B cell (primary cell): ENCODE measurements at regions not wholly inside any gene's neighbourhood (a gene's known extent, or its start where the extent isn't known, plus 50 kb on each side); places are given as distances from the start of the nearest gene placed in this dataset.

Experiments
- ATAC-seq: fragments of 200-7000 bp; cut with Tn5 transposase; one replicate; pipeline ENCODE4 v1.10.0; 2021; ENCODE audit warnings: low read depth, mild to moderate bottlenecking, moderate number of reproducible peaks, moderate library complexity
- CTCF ChIA-PET: fragments of 350-600 bp; sonication (Branson Sonifier 250); formaldehyde crosslinking; loops from one replicate; lab custom pipeline; 2021; ENCODE audit warnings: antibody characterized with exemption, inconsistent platforms; lab: Charles Lee
- POLR2A ChIA-PET: fragments of 350-600 bp; sonication (Branson Sonifier 250); formaldehyde crosslinking; loops from one replicate; lab custom pipeline; 2021; ENCODE audit warnings: antibody characterized with exemption; lab: Charles Lee
- DNase-seq: peaks from one replicate; pipeline ENCODE4 v3.0.0; 2013
- H2AFZ ChIP-seq: 2 replicates; pipeline ENCODE4 v1.6.1; 2012; ENCODE audit warnings: mild to moderate bottlenecking, low read depth, low read length; ENCODE audit not compliant: insufficient read depth, poor library complexity, severe bottlenecking
- H3K27ac ChIP-seq, 2 donors: 1 replicate in 1 of 2; 2 replicates in 1 of 2; pipeline ENCODE4 v1.5.1; 2012 to 2013; ENCODE audit warnings: low read length in 2 of 2, mild to moderate bottlenecking in 2 of 2, moderate library complexity in 1 of 2
- H3K27me3 ChIP-seq, 4 experiments: fragments of 200-600 bp in 1 of 4; sonication (generic) in 1 of 4; replicated peaks in 1 of 4; 1 replicate in 2 of 4; 2 replicates in 2 of 4; pipeline versions ENCODE4 v1.6.1 to v1.7.0; 2013 to 2016; ENCODE audit warnings: low read length in 3 of 4, mild to moderate bottlenecking in 2 of 4, mixed read lengths in 1 of 4, moderate library complexity in 1 of 4; ENCODE audit not compliant: insufficient read depth in 4 of 4, control insufficient read depth in 3 of 4; ENCODE audit errors: control extremely low read depth in 1 of 4
- H3K36me3 ChIP-seq, 2 experiments: replicated peaks in 1 of 2; 1 replicate in 1 of 2; 2 replicates in 1 of 2; pipeline versions ENCODE4 v1.6.1 to v1.7.1; 2013; ENCODE audit warnings: low read length in 1 of 2; ENCODE audit not compliant: insufficient read depth in 2 of 2, control insufficient read depth in 1 of 2; ENCODE audit errors: control extremely low read depth in 1 of 2, extremely low read depth in 1 of 2
- H3K4me1 ChIP-seq, 2 donors: fragments of 200-600 bp in 1 of 2; sonication (generic) in 1 of 2; 1 replicate in 1 of 2; 2 replicates in 1 of 2; pipeline versions ENCODE4 v1.5.1 to v1.6.1; 2013 to 2017; ENCODE audit warnings: low read length in 2 of 2; ENCODE audit not compliant: control insufficient read depth in 2 of 2, insufficient read depth in 2 of 2
- H3K4me2 ChIP-seq: replicated peaks from 2 replicates; pipeline ENCODE3; 2012; ENCODE audit warnings: mild to moderate bottlenecking, low read depth, low read length; ENCODE audit not compliant: poor library complexity, severe bottlenecking
- H3K4me3 ChIP-seq, 5 experiments: fragments of 200-600 bp in 1 of 5; sonication (generic) in 1 of 5; 1 replicate in 3 of 5; 2 replicates in 2 of 5; pipeline versions ENCODE4 v1.5.1 to v1.7.0; 2011 to 2016; ENCODE audit warnings: low read length in 4 of 5, mild to moderate bottlenecking in 4 of 5, low read depth in 2 of 5, control low read depth in 1 of 5, moderate library complexity in 1 of 5; ENCODE audit not compliant: insufficient read depth in 1 of 5; ENCODE audit errors: control extremely low read depth in 1 of 5, extremely low read depth in 1 of 5
- H3K79me2 ChIP-seq: fragments of 200-600 bp; sonication (generic); one replicate; pipeline ENCODE4 v1.6.0; 2016; ENCODE audit warnings: low read length; ENCODE audit not compliant: control insufficient read depth, insufficient read depth
- H3K9ac ChIP-seq: fragments of 200-600 bp; sonication (generic); 2 replicates; pipeline ENCODE4 v1.6.1; 2017; ENCODE audit warnings: mild to moderate bottlenecking, low read length, moderate library complexity
- H3K9me3 ChIP-seq, 3 donors: one replicate each; pipeline versions ENCODE4 v1.6.1 to v1.7.1; 2013; ENCODE audit warnings: low read length in 2 of 3; ENCODE audit not compliant: control insufficient read depth in 2 of 3, insufficient read depth in 1 of 3; ENCODE audit errors: control extremely low read depth in 1 of 3
- H4K20me1 ChIP-seq: 2 replicates; pipeline ENCODE4 v1.6.0; 2012; ENCODE audit warnings: mild to moderate bottlenecking, low read length; ENCODE audit not compliant: insufficient read depth, control insufficient read depth, poor library complexity, severe bottlenecking
- H3K27ac Mint-ChIP-seq: one replicate; pipeline ENCODE4 v1.8.0; 2021; ENCODE audit warnings: mixed read lengths
- H3K27me3 Mint-ChIP-seq: one replicate; pipeline ENCODE4 v1.8.0; 2021; ENCODE audit warnings: mixed read lengths
- H3K4me1 Mint-ChIP-seq: one replicate; pipeline ENCODE4 v1.8.0; 2021; ENCODE audit warnings: mixed read lengths
- H3K4me3 Mint-ChIP-seq: one replicate; pipeline ENCODE4 v1.8.0; 2021; ENCODE audit warnings: mixed read lengths
- H3K9me3 Mint-ChIP-seq: one replicate; pipeline ENCODE4 v1.8.0; 2022; ENCODE audit warnings: mixed read lengths; ENCODE audit not compliant: insufficient read depth
- EZH2 ChIP-seq: IDR thresholded peaks from 2 replicates; pipeline ENCODE4 v1.6.1; 2012; ENCODE audit warnings: borderline replicate concordance, low read depth, mild to moderate bottlenecking, moderate library complexity, low read length; ENCODE audit not compliant: insufficient read depth, poor library complexity, severe bottlenecking
- WGBS: methylation state at CpG from one replicate; pipeline ENCODE4 v1.1.5; 2013; ENCODE audit warnings: missing lambda C conversion rate; ENCODE audit not compliant: insufficient coverage; 5-methylcytosine and 5-hydroxymethylcytosine counted together
- intact Hi-C: fragments of 100-400 bp; cut with micrococcal nuclease; formaldehyde crosslinking; loops from one replicate; pipeline ENCODE4 v1.10.0; 2022
- TF ChIP-seq, protein P1 (sequence below): fragments of 200-600 bp; IDR thresholded peaks from one replicate; pipeline ENCODE4 v1.8.0; 2022; ENCODE audit warnings: antibody characterized with exemption, mild to moderate bottlenecking

DNA sequence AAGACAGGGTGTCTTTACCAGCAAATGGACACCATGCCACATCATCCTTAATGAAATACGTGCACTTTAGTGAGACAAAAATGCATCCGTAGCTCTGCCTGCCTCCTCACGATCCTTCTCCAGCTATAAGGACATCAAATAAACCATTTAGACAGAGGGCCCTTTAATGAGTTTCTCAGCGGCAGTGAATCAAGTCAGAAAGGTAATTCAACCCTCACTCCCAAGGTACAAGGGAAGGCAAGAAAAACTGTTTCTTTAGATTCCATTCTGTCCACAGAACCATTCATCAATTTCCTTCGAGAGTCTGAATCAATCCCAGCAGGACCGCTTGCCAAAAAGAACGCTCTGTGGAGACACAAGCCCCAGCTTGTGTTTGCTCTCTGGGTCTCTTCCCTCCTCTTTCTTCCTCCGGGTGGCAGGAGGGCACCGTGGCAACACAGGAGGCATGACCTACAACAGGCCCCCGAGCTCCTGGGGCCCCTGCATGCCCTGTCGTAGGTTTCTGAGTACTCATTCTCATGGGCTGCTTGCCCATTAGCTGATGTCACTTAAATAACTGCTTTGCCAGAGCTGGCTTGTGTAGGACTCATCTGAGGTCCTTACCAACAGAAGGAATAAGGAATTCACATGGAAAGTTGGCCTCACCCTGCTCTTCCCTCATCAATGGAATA, 297.8 kb upstream of the PRKCQ start:
- no peaks in the 10 kb centered on the region for H3K4me1 ChIP-seq
- no peak overlapping the region for H2AFZ ChIP-seq
- intact Hi-C loops, result no loop called here
- Mint-ChIP-seq H3K4me3 (no peak overlapping the region), H3K27me3 (peaks cover 35% of the 10 kb centered on the region), H3K4me1 (no peaks in the 10 kb centered on the region), H3K27ac (no peak overlapping the region), H3K9me3 (no peaks in the 10 kb centered on the region)
- WGBS, result 73% methylated on average over 11 of the region's 11 CpGs
- H3K4me3 ChIP-seq, result no peak overlapping the region
- H4K20me1 ChIP-seq, result no peaks in the 10 kb centered on the region
- DNase-seq (no peak), ATAC-seq (no peak)
- TF ChIP-seq EZH2, result no peak
- TF ChIP-seq, protein P1, sequence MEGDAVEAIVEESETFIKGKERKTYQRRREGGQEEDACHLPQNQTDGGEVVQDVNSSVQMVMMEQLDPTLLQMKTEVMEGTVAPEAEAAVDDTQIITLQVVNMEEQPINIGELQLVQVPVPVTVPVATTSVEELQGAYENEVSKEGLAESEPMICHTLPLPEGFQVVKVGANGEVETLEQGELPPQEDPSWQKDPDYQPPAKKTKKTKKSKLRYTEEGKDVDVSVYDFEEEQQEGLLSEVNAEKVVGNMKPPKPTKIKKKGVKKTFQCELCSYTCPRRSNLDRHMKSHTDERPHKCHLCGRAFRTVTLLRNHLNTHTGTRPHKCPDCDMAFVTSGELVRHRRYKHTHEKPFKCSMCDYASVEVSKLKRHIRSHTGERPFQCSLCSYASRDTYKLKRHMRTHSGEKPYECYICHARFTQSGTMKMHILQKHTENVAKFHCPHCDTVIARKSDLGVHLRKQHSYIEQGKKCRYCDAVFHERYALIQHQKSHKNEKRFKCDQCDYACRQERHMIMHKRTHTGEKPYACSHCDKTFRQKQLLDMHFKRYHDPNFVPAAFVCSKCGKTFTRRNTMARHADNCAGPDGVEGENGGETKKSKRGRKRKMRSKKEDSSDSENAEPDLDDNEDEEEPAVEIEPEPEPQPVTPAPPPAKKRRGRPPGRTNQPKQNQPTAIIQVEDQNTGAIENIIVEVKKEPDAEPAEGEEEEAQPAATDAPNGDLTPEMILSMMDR, result no peak
- H3K9ac ChIP-seq, result no peak overlapping the region
- CTCF ChIA-PET, result interaction anchor here (2.3 kb wide), 1 partner anchor 11 kb away, joined by 6 read pairs; no protein-coding TSS in a partner anchor
- H3K27me3 ChIP-seq, result peaks cover 0 to 4% (median 0%) of the 10 kb centered on the region in 4 experiments
- no peaks in the 10 kb centered on the region for H3K9me3 ChIP-seq
- no peaks in the 10 kb centered on the region for H3K79me2 ChIP-seq
- H3K4me2 ChIP-seq, result no peak overlapping the region
- H3K27ac ChIP-seq, result no peak overlapping the region
- H3K36me3 ChIP-seq, result no peaks in the 10 kb centered on the region
- POLR2A ChIA-PET, result no interaction called here

DNA sequence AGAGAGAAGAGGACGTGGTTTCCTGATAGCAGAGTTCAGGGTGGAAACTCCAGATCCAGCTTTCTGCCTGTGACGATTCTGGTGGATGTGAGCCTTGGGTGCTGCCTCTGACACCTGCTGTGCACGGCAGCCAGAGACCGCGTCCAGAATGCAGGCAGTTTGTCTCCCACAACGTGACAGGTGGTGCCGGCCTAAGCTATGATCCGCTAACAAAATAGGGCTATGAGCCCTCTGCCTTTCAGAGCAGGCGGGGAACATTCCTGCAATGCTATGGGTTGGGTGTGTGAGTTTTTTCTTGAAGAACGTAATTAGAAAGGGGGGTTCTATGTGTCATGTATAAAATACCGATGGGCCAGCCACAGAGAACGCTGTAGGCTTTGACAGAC, 297.3 kb upstream of the PRKCQ start:
- H3K4me1 Mint-ChIP-seq, result no peaks in the 10 kb centered on the region
- ATAC-seq, result no peak
- H3K79me2 ChIP-seq, result no peaks in the 10 kb centered on the region
- no peak overlapping the region for H3K4me2 ChIP-seq
- peaks cover 35% of the 10 kb centered on the region for H3K27me3 Mint-ChIP-seq
- no peak overlapping the region for H2AFZ ChIP-seq
- H3K9ac ChIP-seq, result no peak overlapping the region
- no peaks in the 10 kb centered on the region for H4K20me1 ChIP-seq
- no peaks in the 10 kb centered on the region for H3K4me1 ChIP-seq
- 89% methylated on average over 12 of the region's 12 CpGs for WGBS
- no peaks in the 10 kb centered on the region for H3K9me3 ChIP-seq
- H3K27me3 ChIP-seq, result peaks cover 0 to 4% (median 0%) of the 10 kb centered on the region in 4 experiments
- DNase-seq, result no peak
- H3K4me3 Mint-ChIP-seq, result no peak overlapping the region
- H3K4me3 ChIP-seq, result no peak overlapping the region
- ChIA-PET POLR2A (no interaction called here), CTCF (interaction anchor here (0.7 kb wide), 1 partner anchor 541 kb away, joined by 3 read pairs; no protein-coding TSS in a partner anchor)
- no peak overlapping the region for H3K27ac ChIP-seq
- no peaks in the 10 kb centered on the region for H3K9me3 Mint-ChIP-seq
- intact Hi-C loops, result no loop called here
- no peak overlapping the region for H3K27ac Mint-ChIP-seq
- TF ChIP-seq, protein P1, result no peak
- TF ChIP-seq EZH2, result no peak
- H3K36me3 ChIP-seq, result no peaks in the 10 kb centered on the region
